ENCODE measurements at regions not wholly inside any gene's neighbourhood (a gene's known extent, or its start where the extent isn't known, plus 50 kb on each side); places are given as distances from the start of the nearest gene placed in this dataset.

DNA sequence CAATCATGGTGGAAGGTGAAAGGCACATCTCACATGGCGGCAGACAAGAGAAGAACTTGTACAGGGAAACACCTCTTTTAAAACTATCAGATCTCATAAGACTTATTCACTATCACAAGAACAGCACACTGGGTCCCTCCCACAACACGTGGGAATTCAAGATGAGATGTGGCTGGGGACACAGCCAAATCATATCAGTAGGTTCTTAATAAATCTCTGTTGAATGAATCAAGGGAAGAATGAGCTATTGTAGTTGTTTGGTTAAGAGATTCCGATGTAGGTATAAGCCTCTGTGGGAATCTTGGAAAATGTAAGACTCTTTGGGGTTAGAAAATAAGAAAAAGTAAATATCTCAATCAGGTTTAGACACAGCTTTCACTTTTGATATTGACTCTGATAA lies 400.2 kb downstream of the KCNRG start:
- H3K4me1 ChIP-seq (ENCODE audit: control insufficient read depth in 1 of 2, insufficient read depth in 1 of 2, low read depth in 1 of 2, low read length in 1 of 2), result no peaks in the 10 kb centered on the region
- no peak overlapping the region for H3K4me3 ChIP-seq (ENCODE audit: low read depth in 1 of 2, low read length in 1 of 2)
- H3K36me3 ChIP-seq, result no peaks in the 10 kb centered on the region
- no peak overlapping the region for H3K27ac ChIP-seq
- no peaks in the 10 kb centered on the region for H3K27me3 ChIP-seq
- TF ChIP-seq, protein P1, sequence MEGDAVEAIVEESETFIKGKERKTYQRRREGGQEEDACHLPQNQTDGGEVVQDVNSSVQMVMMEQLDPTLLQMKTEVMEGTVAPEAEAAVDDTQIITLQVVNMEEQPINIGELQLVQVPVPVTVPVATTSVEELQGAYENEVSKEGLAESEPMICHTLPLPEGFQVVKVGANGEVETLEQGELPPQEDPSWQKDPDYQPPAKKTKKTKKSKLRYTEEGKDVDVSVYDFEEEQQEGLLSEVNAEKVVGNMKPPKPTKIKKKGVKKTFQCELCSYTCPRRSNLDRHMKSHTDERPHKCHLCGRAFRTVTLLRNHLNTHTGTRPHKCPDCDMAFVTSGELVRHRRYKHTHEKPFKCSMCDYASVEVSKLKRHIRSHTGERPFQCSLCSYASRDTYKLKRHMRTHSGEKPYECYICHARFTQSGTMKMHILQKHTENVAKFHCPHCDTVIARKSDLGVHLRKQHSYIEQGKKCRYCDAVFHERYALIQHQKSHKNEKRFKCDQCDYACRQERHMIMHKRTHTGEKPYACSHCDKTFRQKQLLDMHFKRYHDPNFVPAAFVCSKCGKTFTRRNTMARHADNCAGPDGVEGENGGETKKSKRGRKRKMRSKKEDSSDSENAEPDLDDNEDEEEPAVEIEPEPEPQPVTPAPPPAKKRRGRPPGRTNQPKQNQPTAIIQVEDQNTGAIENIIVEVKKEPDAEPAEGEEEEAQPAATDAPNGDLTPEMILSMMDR (IDR thresholded peaks at IDR 0.05), result no peak
- H3K9me3 ChIP-seq, result no peaks in the 10 kb centered on the region

DNA sequence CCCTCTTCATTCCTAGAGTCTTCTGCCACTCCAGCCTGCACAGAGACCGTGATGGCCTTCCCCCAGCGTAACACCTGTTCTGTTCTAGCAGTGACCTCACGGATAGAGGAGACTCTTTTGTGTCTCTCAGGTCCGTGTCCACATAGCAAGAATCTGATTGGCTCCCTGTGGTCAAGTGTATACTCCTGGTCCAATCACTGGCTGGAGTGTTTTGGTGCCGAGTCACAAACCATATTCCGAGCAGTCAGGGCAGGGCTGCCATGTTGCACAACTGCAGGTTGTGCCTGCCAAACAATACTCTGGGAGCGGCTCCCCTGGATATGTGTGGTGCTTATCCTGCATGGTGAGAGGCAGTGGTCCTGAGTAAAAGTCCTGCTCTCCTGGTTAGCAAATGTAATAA lies 402.4 kb downstream of the KCNRG start:
- Histone ChIP-seq H3K9me3 (no peaks in the 10 kb centered on the region), H3K36me3 (no peaks in the 10 kb centered on the region), H3K4me1 (ENCODE audit: control insufficient read depth in 1 of 2, insufficient read depth in 1 of 2, low read depth in 1 of 2, low read length in 1 of 2) (no peaks in the 10 kb centered on the region), H3K4me3 (ENCODE audit: low read depth in 1 of 2, low read length in 1 of 2) (no peak overlapping the region), H3K27me3 (no peaks in the 10 kb centered on the region), H3K27ac (no peak overlapping the region)
- TF ChIP-seq, protein P1 (IDR thresholded peaks at IDR 0.05), result no peak

DNA sequence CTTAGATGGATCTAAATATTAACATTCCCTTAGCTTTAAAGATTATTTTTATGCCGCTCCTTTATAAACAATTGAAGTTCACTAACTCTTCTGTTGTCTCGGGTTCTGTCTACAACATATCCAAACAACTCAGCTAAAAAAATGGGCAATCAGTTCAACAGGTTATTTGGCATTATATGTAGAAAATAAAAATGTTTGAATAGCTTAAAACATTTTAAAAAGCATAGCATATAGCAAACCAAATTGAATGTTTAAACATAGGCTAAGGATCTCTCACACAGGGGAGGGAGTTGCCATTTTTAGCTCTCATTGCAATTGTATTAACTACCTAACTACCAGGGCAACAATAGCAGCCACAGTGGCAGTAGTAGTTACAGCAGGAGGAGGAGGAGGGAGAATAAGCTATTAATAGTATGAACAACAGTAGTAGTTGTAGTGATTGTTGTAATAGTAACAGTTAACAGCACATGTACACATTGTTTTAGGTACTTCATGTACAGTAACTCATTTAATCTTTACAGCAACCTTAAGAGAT lies 404.2 kb downstream of the KCNRG start:
- TF ChIP-seq, protein P1 (IDR thresholded peaks at IDR 0.05), result no peak

DNA sequence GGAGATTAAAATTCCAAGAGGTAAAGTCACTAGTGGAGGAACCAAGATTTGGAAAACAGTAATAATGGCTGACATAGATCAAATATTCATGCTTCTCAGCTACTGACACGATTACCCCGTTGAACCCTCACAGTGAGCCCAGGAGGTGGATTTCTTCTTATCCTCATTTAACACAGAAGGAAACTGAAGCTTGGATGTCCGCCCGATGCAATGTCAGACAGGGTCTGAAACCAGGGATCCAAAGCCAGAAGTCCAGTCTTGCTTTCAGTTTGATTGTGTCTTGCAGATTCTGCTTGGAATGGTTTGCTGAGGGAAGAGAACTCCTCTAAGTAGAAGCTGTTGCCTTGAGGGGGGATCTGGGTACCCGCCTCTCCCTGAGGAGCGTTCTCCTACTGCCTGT lies 404.7 kb downstream of the KCNRG start:
- no peak overlapping the region for H3K4me3 ChIP-seq (ENCODE audit: low read depth in 1 of 2, low read length in 1 of 2)
- no peak overlapping the region for H3K27ac ChIP-seq
- no peaks in the 10 kb centered on the region for H3K36me3 ChIP-seq
- H3K4me1 ChIP-seq (ENCODE audit: control insufficient read depth in 1 of 2, insufficient read depth in 1 of 2, low read depth in 1 of 2, low read length in 1 of 2), result no peaks in the 10 kb centered on the region
- H3K27me3 ChIP-seq, result no peaks in the 10 kb centered on the region
- no peaks in the 10 kb centered on the region for H3K9me3 ChIP-seq
- TF ChIP-seq, protein P1 (IDR thresholded peaks at IDR 0.05), result no peak

More for the DNA sequence above, 404.2 kb downstream of the KCNRG start:
- Histone ChIP-seq H3K4me3 (ENCODE audit: low read depth in 1 of 2, low read length in 1 of 2) (no peak overlapping the region), H3K36me3 (no peaks in the 10 kb centered on the region), H3K27me3 (no peaks in the 10 kb centered on the region), H3K27ac (no peak overlapping the region), H3K9me3 (no peaks in the 10 kb centered on the region), H3K4me1 (ENCODE audit: control insufficient read depth in 1 of 2, insufficient read depth in 1 of 2, low read depth in 1 of 2, low read length in 1 of 2) (no peaks in the 10 kb centered on the region)

DNA sequence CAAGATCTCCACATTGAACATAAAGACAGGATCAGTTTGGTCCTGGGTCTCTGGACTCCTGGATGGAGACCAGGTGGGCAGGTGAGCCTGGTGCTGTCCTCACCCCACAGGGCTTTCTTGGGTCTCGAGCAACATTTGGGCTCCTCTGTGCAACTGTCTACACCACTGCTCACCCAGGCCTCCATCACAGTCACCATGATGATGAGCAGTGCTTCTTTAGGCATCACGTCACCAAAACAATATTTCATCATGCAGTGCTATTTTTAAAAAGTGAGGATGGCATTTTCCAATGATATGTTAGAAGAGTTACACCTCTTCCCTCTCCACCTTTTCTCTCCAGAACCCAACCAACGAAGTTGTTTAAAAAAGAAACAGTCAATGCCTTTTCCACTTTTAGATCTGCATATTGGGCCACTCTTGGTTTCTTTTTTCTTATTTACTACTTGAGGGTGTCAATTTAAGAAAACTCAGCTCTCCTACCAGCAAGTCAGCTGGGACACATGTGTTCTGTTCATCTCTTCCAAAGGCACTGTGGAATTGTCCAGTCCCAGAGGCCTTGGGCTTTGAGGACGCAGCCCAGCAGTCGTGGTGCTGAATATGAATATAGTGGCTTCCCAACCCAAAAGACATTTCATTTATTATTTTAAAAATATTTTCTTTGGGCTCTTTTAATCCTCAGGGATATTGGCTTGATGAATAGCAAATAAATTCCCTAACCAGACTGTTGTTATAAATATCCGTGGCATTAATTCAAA lies 405.7 kb downstream of the KCNRG start:
- Histone ChIP-seq H3K36me3 (no peaks in the 10 kb centered on the region), H3K4me3 (ENCODE audit: low read depth in 1 of 2, low read length in 1 of 2) (no peak overlapping the region), H3K9me3 (no peaks in the 10 kb centered on the region), H3K27ac (no peak overlapping the region), H3K4me1 (ENCODE audit: control insufficient read depth in 1 of 2, insufficient read depth in 1 of 2, low read depth in 1 of 2, low read length in 1 of 2) (no peaks in the 10 kb centered on the region), H3K27me3 (no peaks in the 10 kb centered on the region)
- TF ChIP-seq, protein P1 (IDR thresholded peaks at IDR 0.05), result no peak
